Dermis blood vessel endothelial cell (primary cell): ENCODE measurements at regions not wholly inside any gene's neighbourhood (a gene's known extent, or its start where the extent isn't known, plus 50 kb on each side); places are given as distances from the start of the nearest gene placed in this dataset.

Experiments
- DNase-seq: peaks from one replicate; pipeline ENCODE4 v3.0.0; 2010

DNA sequence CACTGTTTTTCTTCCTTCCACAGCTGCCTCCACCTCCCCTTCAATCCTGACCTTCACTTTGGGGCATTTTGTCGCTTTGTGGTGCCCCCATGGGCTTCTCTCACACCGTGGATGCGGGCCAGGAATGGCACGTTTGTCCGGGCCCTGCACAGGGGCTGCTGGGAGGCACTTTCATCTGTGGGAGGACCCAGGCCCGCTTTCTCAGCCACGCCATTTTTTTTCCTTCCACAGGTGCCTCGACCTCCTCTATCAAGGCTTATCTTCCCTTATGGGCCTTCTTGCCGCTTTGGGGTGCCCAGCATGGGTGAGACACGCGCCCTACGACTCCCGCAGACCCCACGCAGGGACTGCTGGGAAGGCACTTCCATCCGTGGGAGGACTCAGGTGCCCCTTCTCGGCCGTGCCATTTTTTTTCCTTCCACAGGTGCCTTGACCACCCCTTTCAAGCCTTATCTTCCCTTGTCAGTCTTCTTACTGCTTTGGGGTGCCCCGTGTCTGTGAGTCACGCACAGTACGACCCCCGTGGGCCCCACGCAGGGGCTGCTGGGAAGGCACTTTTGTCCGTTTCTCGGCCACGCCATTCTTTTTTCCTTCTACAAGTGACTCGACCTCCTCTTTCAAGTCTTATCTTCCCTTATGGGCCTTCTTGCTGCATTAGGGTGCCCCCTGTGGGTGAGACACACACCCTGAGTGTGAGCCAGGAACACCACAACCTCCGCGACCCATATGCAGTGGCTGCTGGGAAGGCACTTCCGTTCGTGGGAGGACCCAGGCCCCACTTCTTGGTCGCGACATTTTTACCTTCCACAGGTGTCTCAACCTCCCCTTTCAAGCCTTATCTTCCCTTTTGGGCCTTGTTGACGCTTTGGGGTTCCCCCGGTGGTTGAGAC lies 270.7 kb downstream of the ALG10 start:
- DNase-seq = no peak

GRCh38 chr12:34294137-34294536 lies 271.8 kb downstream of the ALG10 start:
- no peak for DNase-seq

- DNase-seq = no peak
Observed at GRCh38 chr12:34294671-34295365, 272.5 kb downstream of the ALG10 start.

DNA sequence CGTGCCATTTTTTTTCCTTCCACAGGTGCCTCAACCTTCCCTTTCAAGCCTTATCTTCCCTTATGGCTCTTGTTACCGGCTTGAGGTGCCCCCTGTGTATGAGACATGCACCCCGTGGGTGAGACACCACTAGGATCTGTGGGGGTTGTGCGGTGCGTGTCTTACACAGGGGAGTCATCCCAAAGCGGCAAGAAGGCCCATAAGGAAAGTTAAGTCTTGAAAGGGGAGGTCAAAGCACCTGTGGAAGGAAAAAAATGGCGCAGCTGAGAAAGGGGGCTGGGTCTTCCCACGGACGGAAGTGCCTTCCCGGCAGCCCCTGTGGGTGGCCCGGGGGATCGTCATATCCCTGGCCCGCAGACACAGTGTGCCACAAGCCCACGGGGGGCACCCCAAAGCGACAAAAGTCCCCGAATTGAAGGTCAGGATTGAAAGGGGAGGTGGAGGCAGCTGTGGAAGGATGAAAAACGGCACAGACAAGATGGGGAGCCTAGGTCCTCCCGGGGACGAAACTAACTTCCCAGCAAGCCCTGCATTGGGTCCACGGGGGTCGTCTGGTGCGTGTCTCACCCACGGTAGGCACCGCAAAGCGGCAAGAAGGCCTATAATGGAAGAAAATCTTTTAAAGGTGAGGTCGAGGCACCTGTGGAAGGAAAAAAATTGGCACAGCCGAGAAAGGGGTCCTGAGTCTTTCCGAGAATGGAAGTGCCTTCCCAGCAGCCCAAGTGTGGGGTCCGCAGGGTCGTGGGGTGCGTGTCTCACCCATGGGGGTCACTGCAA lies 273.3 kb downstream of the ALG10 start:
- DNase-seq = no peak

- DNase-seq = no peak
Observed at GRCh38 chr12:34296143-34297041, 274.1 kb downstream of the ALG10 start.

DNA sequence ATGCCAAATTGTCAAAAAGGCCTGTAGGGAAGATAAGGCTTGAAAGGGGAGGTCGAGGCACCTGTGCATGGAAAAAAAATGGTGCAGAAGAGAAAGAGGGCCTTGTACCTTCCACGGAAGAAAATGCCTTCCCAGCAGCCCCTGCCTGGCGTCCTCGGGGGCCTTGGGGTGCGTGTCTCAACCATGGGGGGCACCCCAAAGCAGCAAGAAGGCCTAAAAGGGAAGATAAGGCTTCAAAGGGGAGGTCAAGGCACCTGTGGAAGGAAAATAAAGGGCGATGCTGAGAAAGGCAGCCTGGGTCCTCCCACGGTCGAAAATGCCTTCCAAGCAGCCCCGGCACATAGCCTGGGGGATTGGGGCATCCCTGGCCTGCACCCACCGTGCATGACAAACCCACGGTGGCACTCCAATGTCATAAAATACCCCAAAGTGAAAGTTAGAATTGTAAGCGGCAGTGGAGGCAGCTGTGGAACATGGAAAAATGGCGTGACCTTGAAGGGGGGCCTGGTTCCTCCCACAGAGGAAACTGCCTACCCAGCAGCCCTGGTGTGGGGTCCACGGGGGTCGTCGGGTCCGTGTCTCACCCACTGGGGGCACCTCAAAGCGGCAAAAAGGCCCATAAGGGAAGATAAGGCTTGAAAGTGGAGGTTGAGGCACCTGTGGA lies 275.0 kb downstream of the ALG10 start:
- no peak for DNase-seq

GRCh38 chr12:34297790-34298164 lies 275.5 kb downstream of the ALG10 start:
- no peak for DNase-seq

DNA sequence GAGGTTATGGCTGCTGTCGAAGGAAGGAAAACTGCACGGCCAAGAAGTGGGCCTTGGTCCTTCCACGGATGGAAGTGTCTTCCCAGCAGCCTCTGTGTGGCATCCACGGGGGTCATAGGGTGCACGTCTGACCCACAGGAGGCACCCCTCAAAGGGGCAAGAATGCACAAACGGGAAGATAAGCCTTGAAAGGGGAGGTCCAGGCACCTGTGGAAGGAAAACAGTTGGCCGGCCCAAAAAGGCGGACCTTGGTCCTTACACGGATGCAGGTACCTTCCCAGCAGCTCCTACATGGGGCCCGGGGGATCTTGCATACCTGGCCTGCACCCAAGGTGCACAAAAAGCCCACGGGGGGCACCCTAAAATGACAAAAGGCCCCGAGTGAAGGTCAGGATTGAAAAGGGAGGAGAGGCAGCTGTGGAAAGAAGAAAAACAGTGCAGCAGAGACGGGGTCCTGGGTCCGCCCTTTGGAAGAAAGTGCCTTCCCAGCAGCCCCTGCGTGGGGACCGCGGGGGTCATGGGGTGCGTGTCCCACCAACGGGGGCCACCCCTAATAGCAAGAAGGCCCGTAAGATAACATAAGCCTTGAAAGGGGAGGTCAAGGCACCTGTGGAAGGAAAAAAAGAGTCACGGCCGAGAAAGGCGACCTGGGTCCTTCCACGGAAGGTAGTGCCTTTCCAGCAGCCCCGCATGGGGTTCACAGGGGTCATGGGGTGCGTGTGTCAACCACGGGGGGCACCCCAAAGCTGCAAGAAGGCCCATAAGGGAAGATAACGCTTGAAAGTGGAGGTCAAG lies 276.1 kb downstream of the ALG10 start:
- DNase-seq = no peak

DNA sequence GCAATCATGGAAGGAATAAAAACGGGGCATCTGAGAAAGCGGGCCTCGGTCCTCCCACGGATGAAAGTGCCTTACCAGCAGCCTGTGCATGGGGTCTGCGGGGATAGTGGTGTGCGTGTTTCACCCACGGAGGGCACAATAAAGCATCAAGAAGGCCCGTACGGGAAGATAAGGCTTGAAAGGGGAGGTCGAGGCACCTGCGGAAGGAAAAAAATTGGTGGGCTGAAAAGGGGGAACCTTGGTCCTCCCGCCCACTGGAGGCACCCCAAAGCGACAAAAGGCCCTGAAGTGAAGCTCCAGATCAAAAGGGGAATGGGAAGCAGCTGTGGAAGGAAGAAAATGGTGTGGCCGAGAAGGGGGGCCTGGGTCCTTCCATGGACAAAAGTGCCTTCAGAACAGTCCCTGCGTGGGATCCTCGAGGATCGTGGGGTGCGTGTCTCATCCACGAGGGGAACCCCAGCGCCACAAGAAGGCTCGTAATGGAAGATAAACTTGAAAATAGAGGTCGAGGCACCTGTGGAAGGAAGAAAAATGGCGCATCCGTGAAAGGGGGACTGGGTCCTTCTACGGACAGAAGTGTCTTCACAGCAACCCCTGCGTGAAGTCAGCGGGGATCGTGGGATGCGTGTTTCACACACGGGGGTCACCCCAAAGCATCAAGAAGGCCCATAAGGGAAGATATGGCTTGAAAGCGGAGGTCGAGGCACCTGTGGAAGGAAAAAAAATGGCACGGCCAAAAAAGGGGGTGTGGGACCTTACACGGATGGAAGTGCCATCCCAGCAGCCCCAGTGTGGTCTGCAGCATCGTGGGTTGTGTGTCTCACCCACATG lies 276.9 kb downstream of the ALG10 start:
- DNase-seq = no peak

GRCh38 chr12:34299802-34300193 lies 277.5 kb downstream of the ALG10 start:
- no peak for DNase-seq

DNA sequence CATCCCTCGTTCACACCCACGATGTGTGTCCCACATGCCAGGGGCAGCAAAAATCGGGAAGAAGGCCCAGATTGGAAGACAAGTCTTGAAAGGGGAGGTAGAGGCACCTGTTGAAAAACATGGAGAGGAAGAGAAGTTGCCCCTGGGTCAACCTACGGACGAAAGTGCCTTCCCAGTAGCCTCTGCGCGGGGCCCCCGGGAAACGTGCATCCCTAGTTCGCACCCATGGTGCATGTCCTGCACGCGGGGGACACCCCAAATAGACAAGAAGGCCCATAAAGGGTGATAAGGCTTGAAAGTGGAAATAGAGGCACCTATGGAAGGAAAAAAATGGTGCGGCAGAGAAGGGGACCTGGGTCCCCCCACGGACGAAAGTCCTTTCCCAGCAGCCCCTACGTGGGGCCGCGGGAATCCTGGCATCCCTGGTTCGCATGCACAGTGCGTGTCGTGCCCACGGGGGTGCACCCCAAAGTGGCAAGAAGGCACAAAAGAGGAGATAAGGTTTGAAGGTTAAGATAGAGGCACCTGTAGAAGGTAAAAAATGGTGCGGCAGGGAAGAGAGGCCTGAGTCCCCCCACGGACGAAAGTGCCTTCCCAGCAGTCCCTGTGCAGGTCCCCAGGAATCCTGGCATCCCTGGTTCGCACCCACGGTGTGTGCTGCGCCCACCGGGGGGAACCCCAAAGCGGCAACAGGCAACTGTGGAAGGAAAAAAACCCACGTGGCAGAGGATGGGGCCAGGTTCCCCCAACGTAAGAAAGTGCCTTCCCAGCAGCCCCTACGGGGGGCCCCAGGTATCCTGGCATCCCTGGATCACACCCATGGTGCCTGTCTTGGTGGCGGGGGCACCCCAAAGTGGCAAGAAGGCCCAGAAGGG lies 278.3 kb downstream of the ALG10 start:
- DNase-seq = no peak

- DNase-seq = no peak
Observed at GRCh38 chr12:34301251-34302130, 279.2 kb downstream of the ALG10 start.

DNA sequence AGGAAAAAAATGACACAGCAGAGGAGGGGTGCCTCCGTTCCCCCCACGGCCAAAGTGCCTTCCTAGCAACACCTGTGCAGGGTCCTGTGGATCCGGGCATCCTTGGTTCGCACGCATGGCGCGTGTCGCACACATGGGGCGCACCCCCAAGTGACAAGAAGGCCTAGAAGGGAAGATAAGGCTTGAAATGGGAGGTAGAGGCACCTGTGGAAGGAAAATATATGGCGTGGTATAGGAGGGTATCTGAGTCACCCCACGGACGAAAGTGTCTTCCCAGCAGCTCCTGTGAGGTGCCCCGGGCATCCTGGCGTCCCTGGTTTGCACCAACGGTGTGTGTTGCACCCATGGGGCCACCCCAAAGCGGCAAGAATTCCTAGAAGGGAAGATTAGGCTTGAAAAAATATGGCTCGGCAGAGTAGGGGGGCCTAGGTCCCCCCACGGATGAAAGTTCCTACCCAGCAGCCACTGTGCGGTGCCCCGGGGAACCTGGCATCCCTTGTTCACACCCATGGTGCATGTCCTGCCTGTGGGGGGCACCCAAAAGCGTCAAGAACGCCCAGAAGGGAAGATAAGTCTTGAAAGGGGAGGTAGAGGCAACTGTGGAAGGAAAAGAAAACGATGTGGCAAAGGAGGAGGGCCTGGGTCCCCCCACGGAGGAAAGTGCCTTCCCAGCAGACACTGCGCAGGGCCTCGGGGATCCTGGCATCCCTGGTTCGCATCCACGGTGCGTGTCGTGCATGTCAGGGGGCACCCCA lies 280.0 kb downstream of the ALG10 start:
- DNase-seq = no peak

DNA sequence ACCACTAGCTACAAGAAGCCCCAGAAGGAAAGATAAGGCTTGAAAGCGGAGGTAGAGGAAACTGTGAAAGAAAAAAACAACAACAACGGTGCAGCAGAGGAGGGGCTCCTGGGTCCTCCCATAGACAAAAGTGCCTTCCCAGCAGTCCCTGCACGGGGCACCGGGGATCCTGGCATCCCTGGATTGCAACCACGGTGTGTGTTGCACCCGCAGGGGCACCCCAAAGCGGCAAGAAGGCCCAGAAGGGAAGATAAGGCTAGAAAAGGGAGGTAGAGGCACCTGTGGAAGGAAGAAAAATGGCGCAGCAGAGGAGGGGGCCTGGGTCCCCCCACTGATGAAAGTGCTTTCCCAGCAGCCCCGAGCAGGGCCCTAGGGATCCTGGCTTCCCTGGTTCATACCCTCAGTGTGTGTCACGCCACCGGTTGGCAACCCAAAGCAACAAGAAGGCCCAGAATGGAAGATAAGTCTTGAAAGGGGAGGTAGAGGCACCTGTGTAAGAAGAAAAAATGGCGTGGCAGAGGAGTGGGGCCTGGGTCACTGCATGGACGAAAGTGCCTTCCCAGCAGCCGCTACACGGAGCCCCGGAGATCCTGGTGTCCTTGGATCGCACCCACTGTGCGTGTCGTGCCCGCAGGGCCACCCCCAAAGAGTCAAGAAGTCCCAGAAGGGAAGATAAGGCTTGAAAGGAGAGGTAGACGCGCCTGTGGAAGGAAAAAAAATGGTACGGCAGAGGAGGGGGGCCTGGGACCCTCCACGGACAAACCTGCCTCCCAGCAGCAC lies 281.0 kb downstream of the ALG10 start:
- DNase-seq = no peak

DNA sequence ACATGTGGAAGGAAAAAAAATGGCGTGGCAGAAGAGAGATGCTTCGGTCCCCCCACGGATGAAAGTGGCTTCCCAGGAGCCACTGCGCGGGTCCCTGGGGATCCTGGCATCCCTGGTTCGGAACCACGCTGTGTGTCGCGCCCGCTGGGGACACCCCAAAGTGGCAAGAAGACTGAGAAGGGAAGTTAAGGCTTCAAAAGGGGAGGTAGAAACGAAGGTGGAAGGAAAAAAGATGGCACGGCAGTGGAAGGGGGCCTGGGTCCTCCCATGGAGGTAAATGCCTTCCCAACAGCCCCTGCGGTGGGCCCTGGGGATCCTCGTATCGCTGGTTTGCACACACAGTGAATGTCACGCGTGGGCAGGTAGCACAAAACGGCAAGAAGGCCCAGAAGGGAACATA lies 281.7 kb downstream of the ALG10 start:
- no peak for DNase-seq

GRCh38 chr12:34304546-34304945 lies 282.2 kb downstream of the ALG10 start:
- DNase-seq = no peak
